GM06990 (cell line): ENCODE measurements at regions not wholly inside any gene's neighbourhood (a gene's known extent, or its start where the extent isn't known, plus 50 kb on each side); places are given as distances from the start of the nearest gene placed in this dataset.

Source experiments
- DNase-seq: peaks from one replicate; pipeline ENCODE4 v3.0.0-alpha.2; 2011; ENCODE audit not compliant: insufficient read length; ENCODE audit errors: extremely low read depth
- H3K27me3 ChIP-seq: replicated peaks from 2 replicates; pipeline ENCODE4 v1.6.0; 2011; ENCODE audit warnings: low read length; ENCODE audit not compliant: control insufficient read depth, insufficient read depth
- H3K36me3 ChIP-seq: 2 replicates; pipeline ENCODE4 v1.5.1; 2011; ENCODE audit warnings: low read length; ENCODE audit not compliant: control insufficient read depth, insufficient read depth
- H3K4me3 ChIP-seq: replicated peaks from 2 replicates; pipeline ENCODE4 v1.5.1; 2011; ENCODE audit warnings: low read depth, mild to moderate bottlenecking, control low read depth, low read length
- TF ChIP-seq, protein P1 (sequence below): IDR thresholded peaks from 2 replicates; pipeline ENCODE4 v1.5.1; 2011; ENCODE audit warnings: low read length, control low read depth, mild to moderate bottlenecking, inconsistent platforms; ENCODE audit not compliant: insufficient read depth, poor library complexity, severe bottlenecking

DNA sequence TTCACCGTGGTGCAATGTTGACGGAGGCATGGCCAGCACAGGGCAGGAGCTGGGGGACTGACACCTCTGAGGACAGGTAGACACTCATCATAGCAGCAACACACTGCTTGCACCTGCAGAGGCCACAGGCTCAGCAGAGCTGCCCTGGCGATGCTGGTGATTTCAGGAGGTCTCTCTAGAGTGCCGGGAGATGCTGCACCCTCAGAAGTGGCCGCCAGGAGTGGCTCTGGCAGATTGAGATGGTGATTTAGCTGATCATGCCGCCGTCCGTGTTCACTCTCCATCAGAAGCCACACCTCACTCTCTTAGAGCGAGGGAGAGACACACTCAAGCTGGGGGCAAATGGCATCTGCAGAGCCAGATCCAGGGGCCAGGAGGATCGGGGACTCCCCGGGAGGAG is 244.6 kb upstream of the SGCG start:
- DNase-seq, result no peak
- no peaks in the 10 kb centered on the region for H3K27me3 ChIP-seq
- H3K36me3 ChIP-seq, result no peaks in the 10 kb centered on the region
- TF ChIP-seq, protein P1, sequence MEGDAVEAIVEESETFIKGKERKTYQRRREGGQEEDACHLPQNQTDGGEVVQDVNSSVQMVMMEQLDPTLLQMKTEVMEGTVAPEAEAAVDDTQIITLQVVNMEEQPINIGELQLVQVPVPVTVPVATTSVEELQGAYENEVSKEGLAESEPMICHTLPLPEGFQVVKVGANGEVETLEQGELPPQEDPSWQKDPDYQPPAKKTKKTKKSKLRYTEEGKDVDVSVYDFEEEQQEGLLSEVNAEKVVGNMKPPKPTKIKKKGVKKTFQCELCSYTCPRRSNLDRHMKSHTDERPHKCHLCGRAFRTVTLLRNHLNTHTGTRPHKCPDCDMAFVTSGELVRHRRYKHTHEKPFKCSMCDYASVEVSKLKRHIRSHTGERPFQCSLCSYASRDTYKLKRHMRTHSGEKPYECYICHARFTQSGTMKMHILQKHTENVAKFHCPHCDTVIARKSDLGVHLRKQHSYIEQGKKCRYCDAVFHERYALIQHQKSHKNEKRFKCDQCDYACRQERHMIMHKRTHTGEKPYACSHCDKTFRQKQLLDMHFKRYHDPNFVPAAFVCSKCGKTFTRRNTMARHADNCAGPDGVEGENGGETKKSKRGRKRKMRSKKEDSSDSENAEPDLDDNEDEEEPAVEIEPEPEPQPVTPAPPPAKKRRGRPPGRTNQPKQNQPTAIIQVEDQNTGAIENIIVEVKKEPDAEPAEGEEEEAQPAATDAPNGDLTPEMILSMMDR, result no peak
- H3K4me3 ChIP-seq, result no peak overlapping the region

DNA sequence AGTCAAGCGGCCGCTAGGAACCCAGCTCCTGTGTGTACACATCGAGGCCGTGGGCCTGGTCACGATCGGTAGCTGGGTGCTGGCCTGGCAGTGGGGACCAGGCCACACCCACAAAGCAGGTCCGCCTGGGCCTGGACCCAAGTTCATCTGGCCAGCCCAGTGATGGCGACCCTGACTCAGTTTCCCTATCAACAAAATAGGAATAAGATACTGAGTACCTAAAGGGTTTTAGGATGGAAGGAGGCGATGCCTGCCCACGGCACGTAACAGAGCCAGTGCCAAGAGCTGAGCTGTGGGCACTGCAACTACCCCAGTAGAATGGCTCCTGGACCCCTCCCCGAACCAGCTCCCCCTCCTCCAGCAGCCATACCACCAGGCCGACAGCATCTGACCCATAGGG is 243.5 kb upstream of the SGCG start:
- no peaks in the 10 kb centered on the region for H3K36me3 ChIP-seq
- H3K4me3 ChIP-seq, result no peak overlapping the region
- TF ChIP-seq, protein P1, result no peak
- DNase-seq, result no peak
- H3K27me3 ChIP-seq, result no peaks in the 10 kb centered on the region

DNA sequence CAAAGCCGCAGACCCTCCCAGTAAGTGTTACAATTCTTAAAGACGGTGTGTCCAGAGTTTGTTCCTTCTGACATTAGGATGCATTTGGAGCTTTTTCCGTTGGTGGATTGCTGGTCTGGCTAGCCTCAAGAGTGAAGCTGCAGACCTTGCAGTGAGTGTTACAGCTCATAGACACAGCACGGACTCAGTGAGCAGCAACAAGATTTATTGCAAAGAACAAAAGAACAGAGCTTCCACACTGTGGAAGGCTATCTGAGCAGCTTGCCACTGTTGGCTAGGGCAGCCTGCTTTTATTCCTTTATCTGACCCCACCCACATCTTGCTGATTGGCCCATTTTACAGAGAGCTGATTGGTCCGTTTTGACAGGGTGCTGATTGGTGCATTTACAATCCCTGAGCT is 242.8 kb upstream of the SGCG start:
- TF ChIP-seq, protein P1, result no peak
- H3K27me3 ChIP-seq, result no peaks in the 10 kb centered on the region
- no peaks in the 10 kb centered on the region for H3K36me3 ChIP-seq
- DNase-seq, result no peak
- H3K4me3 ChIP-seq, result no peak overlapping the region

DNA sequence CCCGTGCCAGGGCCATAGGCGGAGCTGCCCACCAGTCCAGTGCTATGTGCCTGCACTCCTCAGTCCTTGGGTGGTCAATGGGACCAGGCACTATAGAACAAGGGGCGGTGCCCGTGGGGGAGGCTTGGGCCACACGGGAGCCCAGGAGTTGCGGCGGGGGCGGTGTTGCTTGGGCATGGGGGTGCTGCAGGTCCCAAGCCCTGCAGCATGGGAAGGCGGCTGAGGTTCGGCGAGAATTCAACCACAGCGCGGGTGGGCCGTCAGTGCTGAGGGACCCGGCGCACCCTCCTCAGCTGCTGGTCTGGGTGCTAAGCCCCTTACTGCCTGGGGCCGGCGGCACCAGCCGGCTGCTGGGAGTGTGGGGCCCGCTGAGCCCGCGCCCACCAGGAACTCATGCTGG is 242.2 kb upstream of the SGCG start:
- Histone ChIP-seq H3K4me3 (no peak overlapping the region), H3K36me3 (no peaks in the 10 kb centered on the region), H3K27me3 (no peaks in the 10 kb centered on the region)
- TF ChIP-seq, protein P1, result no peak
- no peak for DNase-seq

DNA sequence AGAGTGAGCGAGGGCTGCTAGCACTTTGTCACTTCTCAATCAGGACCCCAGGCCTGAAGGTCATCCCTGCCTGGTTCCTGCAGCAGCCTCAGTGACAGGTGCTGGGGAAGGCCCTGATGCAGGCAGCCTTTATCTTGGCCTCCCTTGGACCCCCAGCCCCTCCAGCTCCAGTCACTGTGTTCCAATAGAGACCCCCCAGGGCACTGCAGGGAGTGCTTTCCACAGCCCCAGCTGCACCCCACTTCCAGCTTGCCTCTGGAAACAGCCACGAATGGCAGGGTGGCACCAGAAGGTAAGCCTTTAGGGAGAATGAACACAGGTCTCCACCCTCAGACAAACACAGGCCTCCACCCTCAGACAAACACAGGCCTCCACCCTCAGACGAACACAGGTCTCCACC is 241.6 kb upstream of the SGCG start:
- no peak for DNase-seq
- H3K36me3 ChIP-seq, result no peaks in the 10 kb centered on the region
- H3K27me3 ChIP-seq, result no peaks in the 10 kb centered on the region
- TF ChIP-seq, protein P1, result no peak
- no peak overlapping the region for H3K4me3 ChIP-seq

DNA sequence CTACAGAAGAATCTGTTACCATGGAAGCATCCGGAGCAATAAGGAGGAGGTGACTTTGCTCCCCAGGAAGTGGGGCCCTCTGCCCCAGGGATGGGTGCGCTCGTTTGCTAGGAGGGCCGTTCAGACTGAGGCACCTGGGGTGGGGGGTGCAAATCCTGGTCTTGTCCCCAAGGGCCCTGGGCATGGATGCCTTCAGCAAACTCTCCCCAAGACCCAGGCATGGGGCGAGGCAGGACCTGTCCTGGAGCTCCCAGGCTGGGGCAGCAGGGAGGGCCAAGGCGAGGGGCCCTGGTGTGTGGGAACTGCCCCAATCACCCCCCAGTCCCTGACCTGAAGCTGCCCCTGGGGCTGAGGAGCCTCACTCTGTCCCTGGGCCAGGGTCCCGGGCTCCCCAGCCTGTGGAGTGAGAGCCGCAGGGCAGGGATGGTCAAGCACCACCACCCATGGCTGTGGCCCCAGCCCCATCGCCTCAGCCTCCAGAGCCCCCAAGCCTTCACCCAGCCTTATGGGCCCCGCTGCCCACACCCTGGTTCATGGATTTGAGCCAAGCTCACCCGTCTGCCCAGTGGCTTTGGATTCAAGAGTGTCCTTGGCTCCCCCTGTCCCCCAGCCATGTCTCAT is 240.6 kb upstream of the SGCG start:
- Histone ChIP-seq H3K36me3 (no peaks in the 10 kb centered on the region), H3K4me3 (no peak overlapping the region), H3K27me3 (no peaks in the 10 kb centered on the region)
- no peak for DNase-seq
- TF ChIP-seq, protein P1, result no peak
